H1 (cell line): ENCODE measurements at regions not wholly inside any gene's neighbourhood (a gene's known extent, or its start where the extent isn't known, plus 50 kb on each side); places are given as distances from the start of the nearest gene placed in this dataset.

ENCODE experiments used
- CTCF ChIA-PET: fragments of 300-600 bp; sonication (Branson Sonifier 250); formaldehyde crosslinking; loops from one replicate; lab custom pipeline; 2021; ENCODE audit not compliant: partially characterized antibody; lab: Charles Lee
- POLR2A ChIA-PET: fragments of 300-600 bp; sonication (Branson Sonifier 250); formaldehyde crosslinking; loops from one replicate; lab custom pipeline; 2021; ENCODE audit warnings: inconsistent platforms; ENCODE audit not compliant: partially characterized antibody; lab: Charles Lee
- DNase-seq, 2 experiments: peaks; one replicate each; pipeline versions ENCODE4 v3.0.0 to v3.0.0-alpha.2; 2010 to 2022; ENCODE audit warnings: low spot score in 2 of 2, low read depth in 1 of 2, mixed read lengths in 1 of 2
- FAIRE-seq: peaks from 2 replicates; lab custom pipeline; 2011; peaks lifted over from hg19 to GRCh38; lab: Jason Lieb, UNC
- H2AFZ ChIP-seq: 2 replicates; pipeline ENCODE4 v1.8.1; 2012; ENCODE audit warnings: low read length, inconsistent platforms
- H2AK5ac ChIP-seq: 2 replicates; pipeline ENCODE4 v1.6.1; 2013; ENCODE audit warnings: low read depth, low read length
- H2BK120ac ChIP-seq: replicated peaks from 2 replicates; pipeline ENCODE3; 2013; ENCODE audit warnings: low read depth, low read length, inconsistent platforms
- H2BK12ac ChIP-seq: 2 replicates; pipeline ENCODE4 v1.6.1; 2013; ENCODE audit warnings: low read depth, low read length
- H2BK15ac ChIP-seq: 2 replicates; pipeline ENCODE4 v1.6.1; 2013; ENCODE audit warnings: low read length
- H2BK20ac ChIP-seq: 2 replicates; pipeline ENCODE4 v1.6.1; 2013; ENCODE audit warnings: low read length
- H2BK5ac ChIP-seq: 2 replicates; pipeline ENCODE4 v1.6.1; 2013; ENCODE audit warnings: low read depth, low read length
- H3K14ac ChIP-seq: 2 replicates; pipeline ENCODE4 v1.6.1; 2013; ENCODE audit warnings: inconsistent platforms; ENCODE audit not compliant: insufficient read length
- H3K18ac ChIP-seq: 2 replicates; pipeline ENCODE4 v1.6.1; 2013; ENCODE audit warnings: low read length; ENCODE audit errors: extremely low read depth
- H3K23ac ChIP-seq: 2 replicates; pipeline ENCODE4 v1.6.1; 2013; ENCODE audit warnings: inconsistent platforms; ENCODE audit not compliant: insufficient read length
- H3K23me2 ChIP-seq: 2 replicates; pipeline ENCODE4 v1.6.1; 2013; ENCODE audit warnings: low read depth, low read length
- H3K27ac ChIP-seq: 2 replicates; pipeline ENCODE4 v1.6.1; 2011; ENCODE audit warnings: low read depth, low read length, inconsistent platforms
- H3K27me3 ChIP-seq, 4 experiments: replicated peaks in 1 of 4; 1 replicate in 1 of 4; 2 replicates in 3 of 4; pipeline versions ENCODE4 v1.6.1 to v1.8.1; 2011 to 2013; ENCODE audit warnings: low read length in 3 of 4, mild to moderate bottlenecking in 3 of 4, inconsistent platforms in 2 of 4, mixed read lengths in 2 of 4, moderate library complexity in 1 of 4; ENCODE audit not compliant: control insufficient read depth in 3 of 4, insufficient read depth in 3 of 4; ENCODE audit errors: extremely low read depth in 1 of 4
- H3K36me3 ChIP-seq, 4 experiments: 2 replicates each; pipeline versions ENCODE4 v1.6.1 to v1.8.1; 2011 to 2013; ENCODE audit warnings: mild to moderate bottlenecking in 4 of 4, low read length in 3 of 4, moderate library complexity in 2 of 4, control low read depth in 1 of 4, inconsistent platforms in 1 of 4; ENCODE audit not compliant: insufficient read depth in 4 of 4, control insufficient read depth in 2 of 4
- H3K4ac ChIP-seq: replicated peaks from 2 replicates; pipeline ENCODE3; 2013; ENCODE audit warnings: low read length, low read depth, mixed read lengths, inconsistent platforms; ENCODE audit not compliant: insufficient read length
- H3K4me1 ChIP-seq, 4 experiments: replicated peaks in 1 of 4; 1 replicate in 1 of 4; 2 replicates in 3 of 4; pipeline versions ENCODE4 v1.6.1 to v1.8.1; 2011 to 2013; ENCODE audit warnings: low read length in 3 of 4, inconsistent platforms in 2 of 4, mixed read lengths in 1 of 4; ENCODE audit not compliant: insufficient read depth in 4 of 4, control insufficient read depth in 3 of 4
- H3K4me2 ChIP-seq, 2 experiments: 2 replicates each; pipeline versions ENCODE4 v1.6.1 to v1.8.1; 2011 to 2013; ENCODE audit warnings: low read depth in 2 of 2, low read length in 2 of 2, control low read depth in 1 of 2, inconsistent platforms in 1 of 2, mild to moderate bottlenecking in 1 of 2; ENCODE audit not compliant: insufficient read depth in 1 of 2
- H3K4me3 ChIP-seq, 4 experiments: fragments of 200-600, 300-600 bp in 1 of 4; sonication (generic), shearing (Covaris generic), sonication (Bioruptor Twin) in 1 of 4; 2 replicates each; pipeline versions ENCODE4 v1.5.1 to v1.8.1; 2011 to 2016; ENCODE audit warnings: low read length in 4 of 4, low read depth in 3 of 4, control low read depth in 2 of 4, inconsistent platforms in 2 of 4, mild to moderate bottlenecking in 2 of 4, mixed read lengths in 1 of 4, moderate library complexity in 1 of 4; ENCODE audit not compliant: insufficient read depth in 2 of 4; ENCODE audit errors: extremely low read depth in 1 of 4
- H3K56ac ChIP-seq: replicated peaks from 2 replicates; pipeline ENCODE3; 2013; ENCODE audit warnings: low read depth, mild to moderate bottlenecking, mixed read lengths, low read length, inconsistent platforms; ENCODE audit not compliant: insufficient read length
- H3K79me1 ChIP-seq: 2 replicates; pipeline ENCODE4 v1.6.1; 2013; ENCODE audit warnings: low read depth, low read length, control low read depth
- H3K79me2 ChIP-seq, 2 experiments: 2 replicates each; pipeline versions ENCODE4 v1.6.1 to v1.8.1; 2012 to 2013; ENCODE audit warnings: low read length in 2 of 2, mild to moderate bottlenecking in 2 of 2, inconsistent platforms in 1 of 2; ENCODE audit not compliant: insufficient read depth in 2 of 2, control insufficient read depth in 1 of 2
- H3K9ac ChIP-seq, 4 experiments: replicated peaks in 1 of 4; 1 replicate in 1 of 4; 2 replicates in 3 of 4; pipeline versions ENCODE4 v1.6.1 to v1.8.1; 2011 to 2013; ENCODE audit warnings: low read depth in 3 of 4, low read length in 3 of 4, control low read depth in 2 of 4, mild to moderate bottlenecking in 2 of 4, moderate library complexity in 2 of 4, inconsistent platforms in 1 of 4; ENCODE audit errors: extremely low read depth in 1 of 4
- H3K9me3 ChIP-seq, 2 experiments: 2 replicates each; pipeline versions ENCODE4 v1.6.1 to v1.8.1; 2012 to 2013; ENCODE audit warnings: mild to moderate bottlenecking in 2 of 2, moderate library complexity in 2 of 2, control low read depth in 1 of 2, inconsistent platforms in 1 of 2, low read depth in 1 of 2, low read length in 1 of 2, mixed read lengths in 1 of 2; ENCODE audit not compliant: insufficient read depth in 2 of 2
- H4K20me1 ChIP-seq, 2 experiments: replicated peaks in 1 of 2; 2 replicates each; pipeline versions ENCODE3 to v1.8.1; 2011 to 2013; ENCODE audit warnings: inconsistent platforms in 2 of 2, low read length in 2 of 2, mild to moderate bottlenecking in 1 of 2; ENCODE audit not compliant: insufficient read depth in 2 of 2, control insufficient read depth in 1 of 2
- H4K5ac ChIP-seq: 2 replicates; pipeline ENCODE4 v1.6.1; 2013; ENCODE audit warnings: low read length, low read depth, mixed read lengths, inconsistent platforms; ENCODE audit not compliant: insufficient read length
- H4K8ac ChIP-seq: 2 replicates; pipeline ENCODE4 v1.8.0; 2013; ENCODE audit warnings: mild to moderate bottlenecking, moderate library complexity, low read length, inconsistent platforms; ENCODE audit not compliant: insufficient read depth; ENCODE audit errors: extremely low read depth
- H4K91ac ChIP-seq: replicated peaks from 2 replicates; pipeline ENCODE3; 2013; ENCODE audit warnings: low read length, mixed read lengths, inconsistent platforms; ENCODE audit not compliant: insufficient read length
- KDM4A ChIP-seq: IDR thresholded peaks from one replicate; pipeline ENCODE4 v1.7.1; 2012; ENCODE audit warnings: low read depth, mild to moderate bottlenecking, moderate library complexity, low read length, inconsistent platforms; ENCODE audit not compliant: severe bottlenecking
- RBBP5 ChIP-seq: IDR thresholded peaks from 2 replicates; pipeline ENCODE4 v1.7.1; 2012; ENCODE audit warnings: low read depth, mild to moderate bottlenecking, inconsistent platforms, low read length, moderate library complexity, borderline replicate concordance
- WGBS, 2 experiments: shearing (Covaris generic) in 1 of 2; methylation state at CpG; one replicate each; pipeline versions ENCODE4 v1.1.6 to v1.1.7; 2013 to 2015; ENCODE audit warnings: low lambda C conversion rate in 2 of 2, mixed read lengths in 2 of 2, inconsistent platforms in 1 of 2, low coverage in 1 of 2, missing lambda C conversion rate in 1 of 2; ENCODE audit not compliant: insufficient replicate concordance in 2 of 2, insufficient coverage in 1 of 2, insufficient read length in 1 of 2; ENCODE audit errors: extremely low coverage in 1 of 2, missing lambda C conversion rate in 1 of 2; 5-methylcytosine and 5-hydroxymethylcytosine counted together

GRCh38 chr1:58405660-58406059 is 140.9 kb downstream of the OMA1 start:
- FAIRE-seq: no peak
- H2BK12ac ChIP-seq: no peak overlapping the region
- TF ChIP-seq RBBP5: no peak
- TF ChIP-seq KDM4A: no peak

More at GRCh38 chr1:58405660-58406059, 140.9 kb downstream of the OMA1 start:
- WGBS, 2 experiments: 87% methylated on average over 4 of the region's 4 CpGs; no CpG with 5 or more reads in 1 of the 2 experiments
- POLR2A ChIA-PET: no interaction called here
- Histone ChIP-seq H2BK15ac (no peak overlapping the region), H3K36me3 (no peaks in the 10 kb centered on the region), H3K18ac (no peak overlapping the region), H3K79me1 (no peaks in the 10 kb centered on the region), H3K14ac (no peak overlapping the region), H3K56ac (no peak overlapping the region), H3K27ac (no peak overlapping the region), H3K23me2 (no peaks in the 10 kb centered on the region; the same call in 1 of the 2 replicates), H2AFZ (no peak overlapping the region), H3K4me1 (no peaks in the 10 kb centered on the region), H3K4me3 (no peak overlapping the region), H3K23ac (no peak overlapping the region), H3K4me2 (no peak overlapping the region), H3K9me3 (no peaks in the 10 kb centered on the region), H3K27me3 (no peaks in the 10 kb centered on the region), H2BK5ac (no peak overlapping the region), H2BK120ac (no peak overlapping the region), H4K20me1 (no peaks in the 10 kb centered on the region), H3K79me2 (no peaks in the 10 kb centered on the region), H3K4ac (no peak overlapping the region), H2AK5ac (no peak overlapping the region), H2BK20ac (no peak overlapping the region), H4K8ac (no peak overlapping the region), H4K91ac (no peak overlapping the region), H4K5ac (no peak overlapping the region), H3K9ac (no peak overlapping the region)
- DNase-seq: no peak
- CTCF ChIA-PET: no interaction called here
